ENCODE measurements at regions not wholly inside any gene's neighbourhood (a gene's known extent, or its start where the extent isn't known, plus 50 kb on each side); places are given as distances from the start of the nearest gene placed in this dataset.

- no peak for TF ChIP-seq CTCF (optimal IDR thresholded peaks at IDR 0.05 in 1 of 3, IDR thresholded peaks at IDR 0.05 in 1 of 3, conservative IDR thresholded peaks at IDR 0.05 in 1 of 3; ENCODE audit: extremely low read depth in 1 of 3, insufficient read depth in 2 of 3, low read length in 3 of 3)
- no peak for TF ChIP-seq EZH2 (IDR thresholded peaks at IDR 0.05; ENCODE audit: low read length)
Observed at GRCh38 chr6:132214716-132215115, 186.6 kb downstream of the MOXD1 start.

Data from keratinocyte (primary cell).